Mucosa of descending colon (tissue), 3 donors: ENCODE measurements at regions not wholly inside any gene's neighbourhood (a gene's known extent, or its start where the extent isn't known, plus 50 kb on each side); places are given as distances from the start of the nearest gene placed in this dataset.

Source experiments
- ATAC-seq: fragments of 200-7000 bp; cut with Tn5 transposase; one replicate; pipeline ENCODE4 v1.9.1; 2020; ENCODE audit warnings: mild to moderate bottlenecking, moderate library complexity
- DNase-seq, 3 donors: peaks; one replicate each; pipeline ENCODE4 v3.0.0-alpha.2; 2020
- H3K36me3 ChIP-seq: fragments of 200-600 bp; one replicate; pipeline ENCODE4 v1.8.0; 2021; ENCODE audit warnings: low read depth, mild to moderate bottlenecking
- H3K4me1 ChIP-seq: fragments of 200-600 bp; one replicate; pipeline ENCODE4 v1.8.0; 2021; ENCODE audit warnings: low read depth, mild to moderate bottlenecking
- H3K4me3 ChIP-seq: fragments of 200-600 bp; one replicate; pipeline ENCODE4 v1.8.0; 2021; ENCODE audit warnings: mild to moderate bottlenecking
- H3K9me3 ChIP-seq: fragments of 200-600 bp; one replicate; pipeline ENCODE4 v1.8.0; 2021; ENCODE audit warnings: mild to moderate bottlenecking
- intact Hi-C, 2 donors: fragments of 100-400 bp; cut with DNase I in 1 of 2; cut with micrococcal nuclease in 1 of 2; formaldehyde crosslinking; loops; one replicate each; pipeline versions ENCODE4 v1.11.0 to v1.11.1; 2022; cut with DNase I, micrococcal nuclease
- TF ChIP-seq, protein P1 (sequence below): fragments of 200-600 bp; IDR thresholded peaks from one replicate; pipeline ENCODE4 v1.8.0; 2022; ENCODE audit warnings: antibody characterized with exemption, mild to moderate bottlenecking
- donor health status: DM: no; HTN: no; CAD: no; lungs with moderate emphysema.
- donor health status: DM: no; HTN: no; CAD: no.
- donor health status: DM: no; HTN: yes; CAD: no.

DNA sequence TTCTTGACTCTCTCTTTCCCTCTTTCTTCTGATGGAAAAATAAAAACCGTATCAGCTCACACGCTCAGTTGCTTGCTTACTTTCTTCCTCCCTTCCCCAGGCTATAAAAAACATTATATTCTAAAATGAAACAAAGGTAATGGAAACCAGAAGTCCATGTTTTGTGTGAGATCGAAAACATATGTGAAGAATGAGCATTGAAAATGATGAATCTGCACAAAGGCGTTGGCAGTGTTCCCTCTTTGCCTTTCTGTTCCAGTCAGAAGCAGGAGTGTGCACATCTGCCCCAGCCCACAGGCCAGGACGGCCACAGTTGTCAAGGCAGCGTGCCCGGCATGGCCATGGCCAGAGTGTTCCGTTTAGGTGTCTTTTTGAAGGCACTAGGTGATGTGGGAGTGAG, 185.3 kb upstream of the USP24 start:
- Histone ChIP-seq H3K4me1 (no peaks in the 10 kb centered on the region), H3K4me3 (no peak overlapping the region), H3K9me3 (no peaks in the 10 kb centered on the region), H3K36me3 (no peaks in the 10 kb centered on the region)
- intact Hi-C loops, result no loop called here
- TF ChIP-seq, protein P1, sequence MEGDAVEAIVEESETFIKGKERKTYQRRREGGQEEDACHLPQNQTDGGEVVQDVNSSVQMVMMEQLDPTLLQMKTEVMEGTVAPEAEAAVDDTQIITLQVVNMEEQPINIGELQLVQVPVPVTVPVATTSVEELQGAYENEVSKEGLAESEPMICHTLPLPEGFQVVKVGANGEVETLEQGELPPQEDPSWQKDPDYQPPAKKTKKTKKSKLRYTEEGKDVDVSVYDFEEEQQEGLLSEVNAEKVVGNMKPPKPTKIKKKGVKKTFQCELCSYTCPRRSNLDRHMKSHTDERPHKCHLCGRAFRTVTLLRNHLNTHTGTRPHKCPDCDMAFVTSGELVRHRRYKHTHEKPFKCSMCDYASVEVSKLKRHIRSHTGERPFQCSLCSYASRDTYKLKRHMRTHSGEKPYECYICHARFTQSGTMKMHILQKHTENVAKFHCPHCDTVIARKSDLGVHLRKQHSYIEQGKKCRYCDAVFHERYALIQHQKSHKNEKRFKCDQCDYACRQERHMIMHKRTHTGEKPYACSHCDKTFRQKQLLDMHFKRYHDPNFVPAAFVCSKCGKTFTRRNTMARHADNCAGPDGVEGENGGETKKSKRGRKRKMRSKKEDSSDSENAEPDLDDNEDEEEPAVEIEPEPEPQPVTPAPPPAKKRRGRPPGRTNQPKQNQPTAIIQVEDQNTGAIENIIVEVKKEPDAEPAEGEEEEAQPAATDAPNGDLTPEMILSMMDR, result no peak
- no peak for DNase-seq
- ATAC-seq, result no peak

DNA sequence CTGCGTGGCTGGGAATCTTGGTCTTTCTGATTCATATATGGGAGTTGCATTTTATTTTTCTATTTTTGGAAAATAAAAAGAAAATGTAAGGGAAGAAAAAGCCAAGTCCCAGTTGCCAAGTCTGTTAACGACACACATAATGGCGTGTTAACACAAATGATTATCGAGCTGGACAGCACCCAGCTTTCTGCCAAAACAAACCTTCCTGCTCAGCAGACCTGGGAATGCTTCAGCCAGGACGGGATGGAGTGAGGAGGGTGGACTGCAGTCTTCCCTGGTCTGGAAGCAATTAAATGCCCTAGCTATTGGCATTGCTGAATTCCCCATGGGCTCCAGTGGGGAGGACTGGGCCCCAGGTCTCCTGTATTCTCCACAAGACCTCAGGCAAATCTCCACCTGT, 184.2 kb upstream of the USP24 start:
- Histone ChIP-seq H3K9me3 (no peaks in the 10 kb centered on the region), H3K4me1 (no peaks in the 10 kb centered on the region), H3K4me3 (no peak overlapping the region), H3K36me3 (no peaks in the 10 kb centered on the region)
- TF ChIP-seq, protein P1, result no peak
- ATAC-seq, result no peak
- intact Hi-C loops, result no loop called here
- DNase-seq, result no peak

DNA sequence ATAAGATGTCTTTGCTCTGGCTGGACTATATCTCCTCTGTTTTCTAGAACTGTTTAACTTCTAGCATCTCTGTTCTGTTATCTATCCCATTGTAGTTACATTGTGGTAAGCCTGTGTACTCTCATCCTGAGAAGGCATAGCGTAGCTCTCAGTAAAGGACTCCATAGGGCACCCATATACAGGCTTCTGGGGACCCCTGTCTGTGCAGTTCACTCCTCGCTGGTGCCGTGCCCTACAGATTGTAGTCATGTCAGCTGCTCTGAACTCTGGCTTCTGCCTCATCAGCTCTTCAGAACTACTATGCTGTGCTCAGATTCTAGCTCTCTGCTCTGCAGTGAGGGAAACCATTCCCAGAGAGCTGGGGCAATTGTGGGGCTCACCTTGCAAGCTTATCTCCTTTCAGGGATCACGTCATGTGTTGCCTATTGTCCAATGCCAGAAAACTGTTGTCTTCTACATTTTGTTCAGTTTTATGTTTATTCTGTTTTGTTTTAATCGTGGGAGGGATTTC, 181.3 kb upstream of the USP24 start:
- Histone ChIP-seq H3K4me1 (no peaks in the 10 kb centered on the region), H3K36me3 (no peaks in the 10 kb centered on the region), H3K9me3 (no peaks in the 10 kb centered on the region), H3K4me3 (no peak overlapping the region)
- intact Hi-C loops, result no loop called here
- TF ChIP-seq, protein P1, result no peak
- no peak for ATAC-seq
- DNase-seq, result no peak

DNA sequence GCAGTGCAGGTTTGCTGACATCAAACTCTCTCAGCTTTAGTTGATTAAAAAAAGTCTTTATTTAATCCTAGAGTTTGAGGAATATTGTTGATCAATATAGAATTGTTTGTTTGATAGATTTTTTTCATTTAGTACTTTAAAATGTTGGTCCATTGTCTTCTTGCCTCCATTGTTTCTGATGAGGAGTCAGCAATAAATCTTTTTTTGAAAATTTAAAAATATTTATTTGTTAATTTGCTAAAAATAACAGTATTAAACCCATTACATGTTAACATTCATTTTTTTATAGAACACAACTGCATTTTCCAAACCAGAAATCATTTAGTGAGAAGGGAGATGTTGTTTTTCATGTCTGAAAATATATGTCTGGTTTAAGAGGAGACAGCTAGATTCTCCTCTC, 173.8 kb upstream of the USP24 start:
- Histone ChIP-seq H3K9me3 (no peaks in the 10 kb centered on the region), H3K4me1 (no peaks in the 10 kb centered on the region), H3K4me3 (no peak overlapping the region), H3K36me3 (no peaks in the 10 kb centered on the region)
- ATAC-seq (no peak), DNase-seq (no peak)
- TF ChIP-seq, protein P1, result no peak
- intact Hi-C loops, result no loop called here

DNA sequence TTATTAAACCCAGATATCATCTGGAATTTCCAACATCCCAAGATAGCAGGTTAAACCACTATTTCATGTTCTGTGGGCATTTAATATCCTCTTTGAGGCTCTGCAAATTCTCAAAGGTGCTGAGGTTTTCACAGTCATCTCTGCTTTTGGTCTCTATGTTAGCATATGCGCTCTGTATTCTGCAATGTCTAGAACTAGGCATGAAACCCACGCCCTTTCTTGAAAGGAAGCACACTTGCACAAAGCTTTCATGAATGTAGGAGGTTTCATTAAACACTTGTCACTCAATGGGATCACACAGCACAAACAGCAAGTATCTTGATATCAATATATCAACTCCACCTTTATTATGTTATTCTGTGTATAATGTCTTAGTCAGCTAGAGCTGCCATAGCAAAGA, 172.0 kb upstream of the USP24 start:
- TF ChIP-seq, protein P1, result no peak
- H3K36me3 ChIP-seq, result no peaks in the 10 kb centered on the region
- H3K4me1 ChIP-seq, result no peaks in the 10 kb centered on the region
- H3K9me3 ChIP-seq, result no peaks in the 10 kb centered on the region
- H3K4me3 ChIP-seq, result no peak overlapping the region
- no peak for ATAC-seq
- intact Hi-C loops, result no loop called here
- no peak for DNase-seq

DNA sequence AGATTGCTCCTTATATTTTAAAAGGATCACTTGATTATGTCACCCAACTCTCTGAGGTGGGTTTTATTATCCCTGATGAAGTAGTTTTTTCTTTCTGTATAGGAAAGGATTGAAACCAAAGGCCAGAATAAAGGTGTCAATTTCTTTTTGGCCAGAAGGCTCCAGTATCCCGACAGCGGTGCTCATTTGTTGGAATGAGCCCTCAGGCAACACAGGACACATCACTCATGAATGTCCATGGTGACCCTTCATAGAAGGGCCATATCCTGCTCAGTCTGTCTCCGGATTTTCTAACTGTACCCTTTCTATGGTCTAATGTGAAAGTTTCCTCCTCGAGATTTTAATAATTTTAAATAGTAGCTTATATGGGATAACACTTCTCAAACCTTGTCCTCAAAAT, 171.3 kb upstream of the USP24 start:
- H3K4me3 ChIP-seq, result no peak overlapping the region
- intact Hi-C loops, result no loop called here
- H3K4me1 ChIP-seq, result no peaks in the 10 kb centered on the region
- DNase-seq (no peak), ATAC-seq (no peak)
- TF ChIP-seq, protein P1, result no peak
- H3K9me3 ChIP-seq, result no peaks in the 10 kb centered on the region
- no peaks in the 10 kb centered on the region for H3K36me3 ChIP-seq
